H1 (cell line): ENCODE measurements at regions not wholly inside any gene's neighbourhood (a gene's known extent, or its start where the extent isn't known, plus 50 kb on each side); places are given as distances from the start of the nearest gene placed in this dataset.

Experiments used
- BACH1 ChIP-seq: IDR thresholded peaks from 2 replicates; pipeline ENCODE4 v1.6.1; 2012; ENCODE audit warnings: low read length, improper control_type of control experiment
- EZH2 ChIP-seq: fragments of 200-600 bp; sonication (generic); IDR thresholded peaks from 2 replicates; pipeline ENCODE4 v1.7.1; 2012; ENCODE audit warnings: low read depth, mild to moderate bottlenecking, moderate library complexity, low read length, inconsistent platforms; ENCODE audit not compliant: severe bottlenecking
- JUN ChIP-seq: IDR thresholded peaks from 2 replicates; pipeline ENCODE4 v1.6.1; 2011; ENCODE audit warnings: low read depth, mild to moderate bottlenecking, improper control_type of control experiment, low read length
- NRF1 ChIP-seq: IDR thresholded peaks from 2 replicates; pipeline ENCODE4 v1.6.1; 2011; ENCODE audit warnings: mild to moderate bottlenecking, low read depth, low read length, improper control_type of control experiment
- TF ChIP-seq, protein P1 (sequence below): IDR thresholded peaks from 2 replicates; pipeline ENCODE4 v1.6.1; 2011; ENCODE audit warnings: low read depth, mild to moderate bottlenecking, low read length; ENCODE audit not compliant: insufficient read depth

DNA sequence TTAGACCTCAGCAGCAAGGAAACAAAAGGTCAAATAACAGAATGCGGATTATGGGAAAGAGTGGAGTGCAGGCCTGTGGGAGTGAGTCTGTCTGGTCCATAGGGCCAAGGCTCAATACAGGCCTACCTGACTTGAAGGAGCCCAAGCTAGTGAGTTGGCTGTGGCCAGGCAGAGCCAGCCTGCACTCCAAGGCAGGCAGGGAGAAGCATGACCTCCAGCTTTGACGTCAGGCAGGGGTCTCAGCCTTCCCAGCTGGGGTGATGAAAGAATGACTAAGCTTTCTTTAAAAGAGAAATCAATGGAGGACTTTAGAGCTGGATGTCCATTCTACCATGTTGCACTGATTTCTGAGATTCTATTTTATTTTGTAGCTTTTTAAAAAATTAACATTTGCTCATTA is 62.8 kb downstream of the RHOU start:
- TF ChIP-seq JUN, result no peak
- TF ChIP-seq NRF1, result no peak
- TF ChIP-seq BACH1, result no peak
- no peak for TF ChIP-seq EZH2
- TF ChIP-seq, protein P1, sequence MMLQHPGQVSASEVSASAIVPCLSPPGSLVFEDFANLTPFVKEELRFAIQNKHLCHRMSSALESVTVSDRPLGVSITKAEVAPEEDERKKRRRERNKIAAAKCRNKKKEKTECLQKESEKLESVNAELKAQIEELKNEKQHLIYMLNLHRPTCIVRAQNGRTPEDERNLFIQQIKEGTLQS, result no peak
